Keratinocyte (primary cell): ENCODE measurements at regions not wholly inside any gene's neighbourhood (a gene's known extent, or its start where the extent isn't known, plus 50 kb on each side); places are given as distances from the start of the nearest gene placed in this dataset.

Experiments
- CTCF ChIP-seq, 3 experiments: IDR thresholded peaks in 1 of 3; conservative IDR thresholded peaks in 1 of 3; optimal IDR thresholded peaks in 1 of 3; 2 replicates in 2 of 3; 3 replicates in 1 of 3; pipeline versions ENCODE3 to v1.5.1; 2011; ENCODE audit warnings: low read length in 3 of 3, mild to moderate bottlenecking in 3 of 3, moderate library complexity in 2 of 3, control low read depth in 1 of 3, inconsistent platforms in 1 of 3; ENCODE audit not compliant: insufficient read depth in 2 of 3; ENCODE audit errors: extremely low read depth in 1 of 3
- EZH2 ChIP-seq: IDR thresholded peaks from one replicate; pipeline ENCODE4 v1.6.1; 2012; ENCODE audit warnings: inconsistent platforms, mild to moderate bottlenecking, low read length, moderate library complexity

DNA sequence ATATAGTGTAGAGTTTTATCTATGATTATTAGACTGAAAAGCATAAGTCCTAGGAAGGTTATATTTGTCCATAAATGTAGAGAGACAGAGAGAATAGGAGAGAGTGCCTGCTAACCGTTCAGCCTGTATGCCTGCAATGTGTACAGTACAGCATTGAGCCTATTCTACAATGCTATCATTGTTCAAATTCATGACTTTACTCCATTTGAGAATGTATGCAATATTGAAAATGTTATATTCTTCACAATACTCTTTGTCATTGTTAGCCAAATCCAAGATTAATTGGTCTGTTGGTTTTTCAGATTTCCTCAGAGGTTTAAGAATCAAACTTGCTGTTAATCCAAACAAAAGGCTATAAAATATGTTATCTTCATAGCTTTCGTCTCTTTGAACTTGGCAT lies 585.2 kb upstream of the B3GALT2 start:
- TF ChIP-seq EZH2 (no peak), CTCF (optimal IDR thresholded peaks at IDR 0.05 in 1 of 3, IDR thresholded peaks at IDR 0.05 in 1 of 3, conservative IDR thresholded peaks at IDR 0.05 in 1 of 3; ENCODE audit: extremely low read depth in 1 of 3, insufficient read depth in 2 of 3, low read length in 3 of 3) (no peak)
